HPDE6-E6E7 (cell line): ENCODE measurements at regions not wholly inside any gene's neighbourhood (a gene's known extent, or its start where the extent isn't known, plus 50 kb on each side); places are given as distances from the start of the nearest gene placed in this dataset.
"Not testable (repeated sequence)": the region's sequence is repeated elsewhere in the genome, so short reads cannot be mapped to it uniquely, and the experiment has no call there.

Source experiments
- DNase-seq: peaks from one replicate; pipeline ENCODE4 v3.0.0; 2011; ENCODE audit warnings: missing footprints; ENCODE audit errors: extremely low spot score

DNA sequence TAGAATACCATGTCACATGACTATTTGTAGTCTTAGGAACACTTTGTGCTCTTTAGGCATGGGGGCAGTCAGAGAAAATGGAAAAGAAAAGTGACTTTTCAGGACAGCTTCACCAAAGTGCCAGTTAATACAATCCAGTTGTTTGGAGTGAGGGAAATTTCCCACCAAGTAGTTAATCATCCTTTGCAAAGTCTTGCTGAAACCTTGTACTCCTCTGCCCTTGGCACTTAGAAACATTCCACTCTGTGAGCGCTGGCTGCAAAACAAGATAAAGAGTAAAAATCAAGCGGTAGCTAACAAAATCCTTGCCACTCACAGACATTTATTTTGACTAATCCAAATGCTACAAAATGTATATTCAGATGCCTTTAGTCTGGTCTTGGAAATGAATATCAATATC, 229.2 kb upstream of the HSF2 start:
- DNase-seq, result no peak

DNA sequence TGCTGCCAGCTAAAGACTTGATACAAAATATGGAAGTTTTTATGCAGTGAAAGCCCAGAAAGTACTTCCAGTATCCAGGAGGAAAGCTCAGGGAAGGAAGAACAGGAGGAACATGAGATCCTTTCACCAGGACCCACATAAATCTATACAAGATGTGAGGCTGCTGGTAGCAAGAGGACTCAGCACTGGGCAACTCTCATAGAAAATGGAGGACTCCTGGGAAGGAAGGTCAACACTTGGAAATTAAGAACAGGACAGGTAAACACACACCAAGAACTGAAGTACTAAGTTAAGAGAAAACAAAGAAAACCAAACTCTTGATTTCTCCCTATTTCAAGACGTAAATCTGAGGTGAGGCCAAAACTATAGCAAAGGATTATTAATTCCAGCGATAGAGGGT, 220.5 kb upstream of the HSF2 start:
- no peak for DNase-seq

DNA sequence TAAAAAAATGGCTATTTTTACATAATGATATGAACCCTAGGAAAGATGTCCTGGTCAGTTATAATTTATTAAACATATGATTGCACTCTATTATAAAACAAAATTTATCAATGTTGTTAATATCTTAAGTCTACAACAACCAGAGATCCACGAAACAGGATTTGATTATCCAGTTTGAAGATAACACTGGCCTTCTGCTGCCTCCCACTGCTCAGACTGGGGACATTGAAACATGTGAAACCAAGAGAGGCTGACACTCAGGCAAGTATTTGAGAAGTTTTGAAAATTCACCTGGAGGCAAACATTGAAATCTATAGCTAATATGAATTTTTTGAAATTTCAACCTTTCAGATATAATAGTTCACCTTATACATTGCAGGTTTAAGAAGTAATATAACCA, 219.3 kb upstream of the HSF2 start:
- no peak for DNase-seq

DNA sequence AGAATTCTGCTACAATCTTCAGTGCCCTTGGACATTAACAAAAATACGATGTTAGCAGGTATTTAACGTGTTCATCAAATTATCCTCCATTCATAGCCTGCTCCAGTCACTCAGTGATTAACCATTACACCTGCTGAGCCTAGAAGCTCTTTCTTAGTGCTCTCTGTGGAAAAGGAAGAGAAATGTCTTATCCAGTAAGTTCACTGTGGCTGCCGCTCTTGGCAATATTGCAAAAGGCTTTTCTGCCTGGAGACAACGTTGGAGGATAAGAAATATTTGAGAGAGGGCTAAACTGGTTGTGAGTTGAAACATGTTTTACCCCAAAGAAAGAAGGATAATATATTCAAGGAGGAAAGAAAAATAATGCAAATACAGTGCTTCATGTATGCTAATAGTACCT, 217.4 kb upstream of the HSF2 start:
- DNase-seq, result no peak

DNA sequence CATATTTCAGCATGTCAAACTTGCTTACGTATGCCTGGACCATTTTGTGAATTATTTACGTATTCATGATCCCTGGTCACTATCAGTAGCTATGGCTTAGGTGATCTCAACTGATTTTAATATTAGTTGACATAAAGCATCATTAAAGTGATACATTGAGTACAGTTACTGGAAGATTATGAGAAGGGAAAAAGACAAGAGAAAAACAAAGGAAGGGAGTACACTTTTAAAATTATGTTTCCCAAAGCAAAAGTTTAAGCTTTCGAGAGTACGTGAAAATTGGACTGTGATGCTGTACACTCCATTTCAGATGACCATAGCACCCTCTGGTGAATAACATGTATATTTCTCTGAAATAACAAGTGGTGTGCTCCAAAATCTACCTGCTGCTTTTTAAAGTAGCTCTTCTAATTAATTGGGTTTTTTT, 215.0 kb upstream of the HSF2 start:
- DNase-seq, result peak; percentile 13

DNA sequence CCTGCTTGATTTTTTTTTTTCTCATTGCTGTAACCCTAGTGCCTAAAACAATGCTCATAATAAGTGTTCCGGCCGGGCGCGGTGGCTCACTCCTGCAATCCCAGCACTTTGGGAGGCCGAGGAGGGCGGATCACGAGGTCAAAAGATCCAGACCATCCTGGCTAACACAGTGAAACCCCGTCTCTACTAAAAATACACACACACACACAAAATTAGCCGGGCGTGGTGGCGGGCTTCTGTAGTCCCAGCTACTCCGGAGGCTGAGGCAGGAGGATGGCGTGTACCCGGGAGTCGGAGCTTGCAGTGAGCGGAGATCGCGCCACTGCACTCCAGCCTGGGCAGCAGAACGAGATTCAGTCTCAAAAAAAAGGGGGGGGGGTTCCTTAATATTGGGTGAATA, 214.0 kb upstream of the HSF2 start:
- DNase-seq, result not testable (repeated sequence)

DNA sequence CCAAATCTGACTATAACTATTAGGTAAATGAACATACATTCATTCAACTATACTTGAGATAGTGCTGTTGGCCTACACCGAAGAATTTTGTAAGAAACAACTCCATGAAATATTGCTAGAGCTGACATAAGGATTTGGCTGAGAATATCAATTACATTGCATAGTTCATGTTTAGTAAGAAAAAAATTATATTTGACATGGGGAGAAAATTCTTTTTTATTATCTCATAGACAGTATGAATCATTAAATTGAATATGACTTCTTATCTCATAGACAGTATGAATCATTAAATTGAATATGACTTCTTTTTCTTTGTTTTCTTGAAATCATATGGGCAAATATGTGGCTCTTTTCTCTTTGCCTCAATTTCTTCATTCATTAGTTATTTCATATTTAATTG, 212.3 kb upstream of the HSF2 start:
- DNase-seq, result no peak

DNA sequence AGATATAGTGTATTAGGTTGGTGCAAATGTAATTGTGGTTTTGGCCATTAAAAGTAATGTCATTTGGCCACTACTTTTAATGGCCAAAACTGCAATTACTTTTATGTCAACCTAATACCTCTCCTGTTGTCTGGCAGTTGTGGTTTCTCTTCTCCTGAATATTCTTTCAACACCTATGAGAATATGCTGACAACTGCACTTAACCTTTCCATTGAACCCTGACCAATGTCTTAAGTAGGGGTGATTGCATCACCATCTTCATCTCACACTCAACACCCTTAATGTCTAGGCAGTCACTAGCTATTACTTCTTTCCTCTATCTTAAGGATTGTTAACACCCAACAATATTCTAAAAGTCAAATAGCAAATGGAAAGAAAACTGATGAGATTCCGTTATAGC, 200.5 kb upstream of the HSF2 start:
- no peak for DNase-seq

DNA sequence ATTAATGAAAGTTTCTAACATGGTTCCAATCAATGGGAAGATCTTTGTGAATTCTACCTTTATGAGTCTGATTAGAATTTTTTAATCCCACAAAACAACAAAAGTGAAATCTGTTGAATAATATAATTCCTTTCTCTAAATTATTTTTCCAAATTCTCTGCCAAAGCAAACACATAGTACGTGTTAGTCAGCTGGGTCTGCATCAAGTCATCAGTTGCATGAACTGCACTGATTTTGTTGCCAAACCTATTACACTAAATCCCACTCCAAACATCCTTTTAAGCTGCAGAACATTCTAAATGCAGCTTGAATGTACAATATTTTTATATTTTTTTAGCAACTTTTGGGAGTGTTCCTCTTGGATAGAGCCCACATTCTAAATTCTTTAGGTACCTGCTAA, 199.0 kb upstream of the HSF2 start:
- no peak for DNase-seq

DNA sequence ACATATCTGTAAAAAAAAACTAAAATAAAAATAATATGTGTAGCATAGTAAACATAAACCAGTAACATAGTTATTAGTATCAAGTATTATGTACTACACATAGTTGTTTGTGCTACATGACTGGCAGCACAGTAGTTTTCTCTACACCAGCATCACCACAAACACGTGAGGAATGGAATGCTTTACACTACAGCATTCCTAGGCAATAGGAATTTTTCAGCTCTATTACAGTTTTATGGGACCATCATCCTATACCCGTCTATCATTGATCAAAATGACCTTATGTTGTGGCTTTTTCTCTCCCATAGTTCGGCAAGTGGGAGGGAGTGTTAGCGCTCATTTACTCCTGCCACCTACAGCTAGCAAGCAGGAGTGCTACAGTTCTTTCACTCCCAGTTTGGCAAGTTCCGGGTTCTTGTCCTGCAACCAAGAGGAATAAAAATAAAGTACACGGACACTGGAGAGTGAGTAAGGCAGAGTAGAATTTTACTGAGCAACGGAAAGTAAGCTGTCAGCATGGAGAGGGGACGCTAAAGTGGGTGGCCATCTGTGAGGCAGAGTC, 196.8 kb upstream of the HSF2 start:
- DNase-seq, result no peak

DNA sequence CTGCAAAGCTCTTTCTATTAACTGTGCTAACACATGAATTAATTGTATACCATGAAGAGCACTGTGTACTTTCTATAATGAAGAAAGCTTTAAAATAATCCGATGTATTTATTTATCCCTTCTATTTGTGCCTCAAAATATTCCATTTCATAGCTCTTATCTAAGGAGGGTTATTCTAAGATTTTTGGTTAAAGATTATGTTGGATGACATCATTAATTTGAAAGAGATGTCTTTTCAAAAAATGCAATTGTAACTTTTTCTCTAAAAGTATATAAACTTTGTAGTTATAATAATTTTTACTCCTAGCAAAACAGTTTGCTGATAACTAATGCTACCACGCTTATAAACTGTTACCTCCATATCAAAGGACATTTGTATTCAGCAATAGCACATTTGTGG, 192.4 kb upstream of the HSF2 start:
- DNase-seq, result no peak

DNA sequence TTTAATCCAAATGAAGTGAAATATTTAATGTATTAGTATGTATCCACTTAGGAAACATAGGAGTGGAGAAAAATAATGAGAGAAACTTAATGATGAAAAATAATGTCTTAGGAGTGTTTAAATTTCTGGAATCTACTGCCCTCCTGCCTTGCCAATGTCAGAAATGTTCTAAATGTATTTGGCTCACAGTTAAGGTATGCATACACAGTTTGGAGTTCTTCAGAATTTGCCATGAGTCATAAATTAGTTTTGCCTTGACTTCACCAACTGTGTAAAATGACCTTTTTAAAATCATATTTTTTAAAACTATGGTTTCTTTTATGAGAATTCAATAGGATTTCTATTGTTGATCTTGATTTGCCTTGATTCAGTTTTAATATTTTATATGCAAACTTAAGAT, 191.7 kb upstream of the HSF2 start:
- DNase-seq, result no peak

DNA sequence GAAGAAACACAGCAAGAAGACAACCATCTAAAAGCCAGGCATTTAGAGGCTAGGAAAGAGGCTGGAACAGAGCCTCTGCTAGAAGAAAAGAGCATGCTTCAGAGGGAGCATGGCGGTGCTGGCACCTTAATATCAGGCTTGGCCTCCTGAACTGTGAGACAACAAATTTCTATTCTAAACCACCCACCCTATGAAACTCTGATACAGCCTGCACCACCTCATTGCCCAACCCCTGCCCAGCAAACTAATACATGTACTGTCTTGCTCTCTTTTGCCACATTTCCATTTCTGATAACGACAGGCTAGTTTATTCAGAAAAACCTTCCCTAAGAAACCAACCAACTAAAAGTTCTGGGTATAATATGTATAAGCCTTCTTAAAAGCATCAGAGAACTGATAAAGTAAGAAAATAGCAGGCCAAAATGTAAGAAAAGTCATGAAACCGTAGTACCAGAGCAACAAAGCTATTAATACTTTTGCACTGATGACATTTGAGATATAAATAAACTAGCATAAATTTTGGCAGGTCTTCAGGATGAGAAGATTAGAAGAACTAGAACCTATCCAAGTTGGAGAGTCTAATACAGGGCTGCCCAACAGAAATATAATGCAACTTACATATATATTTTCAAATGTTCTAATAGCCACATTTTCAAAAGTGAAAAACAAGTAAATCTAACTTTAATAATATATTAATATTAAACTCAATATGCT, 184.7 kb upstream of the HSF2 start:
- no peak for DNase-seq

DNA sequence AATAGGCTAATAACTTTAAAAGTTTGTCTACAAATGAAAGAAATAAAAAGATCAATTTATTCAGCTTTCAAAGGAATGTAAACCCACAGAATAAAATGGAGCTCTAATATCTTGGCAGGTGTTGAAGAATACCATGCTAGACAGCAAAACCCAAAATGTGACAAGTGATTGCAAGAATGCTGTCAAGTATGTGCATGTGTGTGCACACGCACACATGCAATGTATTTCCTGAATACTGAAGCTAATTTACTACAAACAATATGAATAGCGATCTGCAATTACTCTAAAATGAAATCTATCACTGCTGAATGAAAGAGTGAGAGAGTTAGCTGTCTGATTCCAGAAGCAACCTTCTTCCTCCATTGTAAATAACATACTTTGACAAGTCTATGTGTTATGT, 179.2 kb upstream of the HSF2 start:
- no peak for DNase-seq

DNA sequence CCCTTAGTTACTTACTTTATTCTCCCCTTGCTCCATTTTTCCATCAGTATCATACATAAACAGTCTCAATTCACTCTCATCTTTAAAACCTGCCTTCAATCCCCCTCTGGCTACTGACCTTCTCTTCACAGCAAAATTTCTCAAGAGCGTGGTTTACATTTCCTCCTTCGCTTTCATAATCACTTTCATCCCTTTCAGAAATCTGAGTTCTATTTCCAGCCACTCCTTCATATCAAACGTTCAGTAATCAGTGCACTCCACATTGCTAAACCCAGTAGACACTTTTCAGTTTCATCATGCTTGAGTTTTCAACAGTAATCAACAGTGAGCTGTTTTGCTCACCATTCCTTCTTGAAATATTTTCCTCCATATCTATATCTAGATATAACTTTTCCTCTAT, 176.7 kb upstream of the HSF2 start:
- no peak for DNase-seq

DNA sequence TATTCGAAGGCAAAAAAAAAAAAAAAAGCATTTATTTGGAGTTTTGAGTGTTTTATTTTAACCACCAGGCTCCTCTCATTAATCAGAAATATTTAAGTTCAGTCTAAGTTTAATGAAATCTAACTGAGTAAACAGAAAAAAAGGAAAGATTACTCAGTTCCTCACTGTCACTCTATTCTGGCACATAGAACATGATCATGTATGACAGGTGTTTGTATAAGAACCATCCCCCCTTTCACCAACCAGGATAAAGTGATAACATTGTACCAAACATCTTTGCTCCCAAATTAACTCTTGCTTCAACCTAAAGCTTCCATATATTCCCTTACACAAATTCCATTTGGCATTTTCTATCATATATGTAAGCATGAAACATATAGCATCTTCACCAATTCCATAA, 176.2 kb upstream of the HSF2 start:
- no peak for DNase-seq

DNA sequence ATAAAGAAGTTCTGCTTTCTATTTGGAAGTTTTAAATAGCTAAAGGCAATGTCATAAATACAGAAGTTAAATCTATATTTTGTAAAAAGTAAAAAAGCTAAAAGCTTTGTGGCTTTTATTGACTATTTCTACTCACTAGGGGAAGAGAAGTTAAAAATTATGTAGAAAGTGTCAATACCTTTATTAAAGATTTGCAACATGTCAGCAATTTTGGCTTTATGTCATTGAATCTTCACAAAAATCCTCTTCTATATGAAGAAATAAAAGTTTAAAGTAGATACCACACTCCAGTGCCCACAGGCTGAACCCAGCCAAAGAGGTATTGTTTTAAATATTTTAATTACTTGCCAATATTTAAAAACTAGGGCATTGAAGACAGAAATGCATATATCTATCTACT, 160.6 kb upstream of the HSF2 start:
- no peak for DNase-seq

DNA sequence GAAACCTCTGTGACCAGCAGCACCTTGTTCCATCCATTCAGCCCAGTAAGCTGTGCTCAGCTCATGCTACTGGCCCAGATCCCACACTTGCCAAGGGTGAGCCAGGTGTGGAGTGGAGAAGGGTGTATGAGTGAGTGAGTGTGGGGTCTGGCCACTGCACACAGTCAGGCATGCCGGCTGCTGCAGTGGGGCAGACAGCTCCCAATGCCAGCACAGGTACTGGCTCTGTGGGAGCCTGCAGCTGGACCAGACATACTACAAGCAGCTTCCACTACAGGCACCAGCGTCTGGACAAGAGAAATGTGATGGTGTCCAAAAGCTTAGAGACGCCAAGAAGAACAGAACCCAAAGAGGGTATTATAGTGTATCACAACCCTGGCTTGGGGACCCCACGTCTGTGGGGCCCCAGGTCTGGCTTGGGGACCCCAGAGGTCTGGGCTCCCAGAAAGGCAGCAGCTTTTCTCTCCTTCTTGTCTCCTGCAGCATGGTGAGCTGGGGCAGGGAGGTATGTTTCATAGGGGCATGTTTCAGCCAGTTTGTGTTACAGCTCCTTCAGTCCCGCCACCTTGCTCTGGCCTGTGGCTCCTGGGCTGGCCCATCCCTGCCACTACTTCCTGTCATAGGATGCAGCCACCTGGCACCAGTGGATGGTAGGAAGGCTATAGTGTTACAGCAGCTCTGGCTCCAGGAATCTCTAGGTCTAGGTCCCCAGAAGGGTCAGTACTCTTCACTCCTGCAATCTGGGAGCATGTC, 152.4 kb upstream of the HSF2 start:
- no peak for DNase-seq

DNA sequence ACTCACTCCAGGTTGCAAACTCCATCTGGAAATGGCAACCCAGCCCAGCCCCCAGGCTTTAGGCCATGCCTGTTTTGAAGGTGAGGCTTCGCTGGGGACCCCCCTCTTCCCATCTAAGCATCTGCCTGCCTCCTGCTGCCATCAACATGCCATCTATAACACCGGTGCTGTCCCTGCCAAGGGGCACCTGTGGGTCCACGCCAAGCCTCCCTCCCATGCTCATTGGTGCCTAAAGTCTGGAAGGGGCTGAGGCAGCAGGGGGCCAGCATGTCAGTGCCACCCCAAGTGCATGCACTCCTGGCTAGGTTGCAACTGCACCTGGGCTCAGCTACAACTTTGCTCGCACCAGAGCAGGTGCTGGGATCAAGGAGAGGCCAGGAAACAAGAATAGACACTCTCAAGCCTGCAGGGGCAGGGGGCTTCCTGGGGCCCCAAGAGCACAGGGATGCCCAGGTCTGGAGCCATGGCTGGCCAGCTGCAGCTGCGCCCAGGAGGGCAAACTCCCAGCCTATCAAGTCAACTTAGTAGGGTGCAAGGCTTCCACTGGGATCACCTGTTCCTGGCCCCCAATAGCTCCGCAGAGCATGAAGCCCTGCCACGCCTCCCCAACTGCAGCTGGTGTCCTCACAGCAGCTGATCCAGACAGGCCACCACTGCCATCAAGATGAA, 151.3 kb upstream of the HSF2 start:
- no peak for DNase-seq

DNA sequence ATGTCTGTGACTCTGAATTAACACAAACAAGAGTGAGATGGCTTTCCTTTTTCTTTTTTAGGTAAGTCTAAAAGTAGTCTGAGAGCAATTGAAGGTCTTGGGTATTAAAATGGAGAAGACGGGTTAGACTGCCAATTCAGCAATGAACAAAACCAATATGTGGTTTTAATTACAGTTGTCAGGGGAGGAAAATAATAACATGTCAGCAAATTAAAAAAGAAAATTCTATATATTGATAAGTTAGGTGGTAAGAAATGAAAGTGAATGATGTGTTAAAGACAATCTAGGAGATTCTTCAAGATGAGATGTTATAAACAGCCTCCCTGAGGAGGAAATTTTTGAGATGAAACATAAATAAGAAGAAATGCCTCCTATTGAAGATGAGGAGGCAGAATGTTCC, 150.6 kb upstream of the HSF2 start:
- no peak for DNase-seq

DNA sequence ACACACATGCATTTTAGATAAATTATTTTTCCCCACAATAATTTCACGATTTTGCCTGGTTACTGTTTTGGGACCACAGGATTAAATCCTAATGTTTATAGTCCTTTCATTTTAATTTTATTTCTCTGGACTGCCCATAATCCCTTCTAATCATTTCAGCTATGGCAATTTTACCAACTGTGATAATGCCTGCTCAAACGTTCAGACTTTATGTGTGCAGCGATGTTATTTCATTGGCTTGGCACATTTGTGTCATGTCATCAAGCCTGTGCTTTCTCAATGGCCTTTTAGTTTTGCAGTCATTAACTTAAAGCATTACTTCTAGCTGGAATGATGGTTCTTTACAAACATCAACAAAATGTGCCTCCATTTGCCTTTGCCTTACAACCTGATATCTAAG, 140.6 kb upstream of the HSF2 start:
- DNase-seq, result no peak

DNA sequence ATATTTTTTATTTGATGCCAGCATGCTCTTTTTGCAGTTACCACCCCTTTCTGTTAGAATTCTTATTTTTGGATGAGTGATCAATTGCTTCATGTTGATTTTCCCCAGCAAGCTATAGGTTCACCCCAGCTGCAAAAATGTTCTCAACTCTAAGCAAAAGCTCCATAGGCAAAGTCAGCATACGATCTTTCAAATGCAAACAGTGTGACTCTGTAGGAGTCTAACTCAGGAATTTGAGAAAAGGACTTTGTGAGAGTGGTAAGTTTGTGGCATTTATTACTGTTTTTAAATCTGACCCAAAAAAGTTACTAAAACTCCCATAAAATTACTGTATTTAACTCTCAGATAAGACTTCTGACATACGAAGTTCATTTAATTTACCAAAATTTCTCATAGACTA, 134.9 kb upstream of the HSF2 start:
- DNase-seq, result no peak

DNA sequence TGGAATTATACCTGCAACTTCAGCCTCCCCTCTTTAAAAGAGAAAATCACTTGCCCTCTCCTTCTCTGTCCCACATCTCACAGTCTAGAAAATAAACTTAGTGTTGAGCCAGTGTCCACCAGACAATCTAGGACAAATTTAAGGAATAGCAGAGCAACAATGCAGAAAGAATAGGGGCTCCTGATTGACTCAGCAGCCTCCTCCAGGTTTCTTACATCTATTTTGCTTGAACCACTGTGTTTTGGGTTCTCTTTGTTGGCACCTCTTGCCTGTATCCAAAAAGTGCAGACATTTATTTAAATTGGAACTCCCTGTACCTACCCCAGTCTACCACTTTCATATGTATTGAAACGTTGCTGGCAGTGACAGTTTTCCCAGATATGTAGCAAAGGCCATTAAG, 133.7 kb upstream of the HSF2 start:
- no peak for DNase-seq
